GM12801 (cell line): ENCODE measurements at regions not wholly inside any gene's neighbourhood (a gene's known extent, or its start where the extent isn't known, plus 50 kb on each side); places are given as distances from the start of the nearest gene placed in this dataset.

Experiments used
- TF ChIP-seq, protein P1 (sequence below): IDR thresholded peaks from one replicate; pipeline ENCODE4 v1.5.1; 2011; ENCODE audit warnings: control low read depth; ENCODE audit not compliant: insufficient read length; ENCODE audit errors: extremely low read depth

DNA sequence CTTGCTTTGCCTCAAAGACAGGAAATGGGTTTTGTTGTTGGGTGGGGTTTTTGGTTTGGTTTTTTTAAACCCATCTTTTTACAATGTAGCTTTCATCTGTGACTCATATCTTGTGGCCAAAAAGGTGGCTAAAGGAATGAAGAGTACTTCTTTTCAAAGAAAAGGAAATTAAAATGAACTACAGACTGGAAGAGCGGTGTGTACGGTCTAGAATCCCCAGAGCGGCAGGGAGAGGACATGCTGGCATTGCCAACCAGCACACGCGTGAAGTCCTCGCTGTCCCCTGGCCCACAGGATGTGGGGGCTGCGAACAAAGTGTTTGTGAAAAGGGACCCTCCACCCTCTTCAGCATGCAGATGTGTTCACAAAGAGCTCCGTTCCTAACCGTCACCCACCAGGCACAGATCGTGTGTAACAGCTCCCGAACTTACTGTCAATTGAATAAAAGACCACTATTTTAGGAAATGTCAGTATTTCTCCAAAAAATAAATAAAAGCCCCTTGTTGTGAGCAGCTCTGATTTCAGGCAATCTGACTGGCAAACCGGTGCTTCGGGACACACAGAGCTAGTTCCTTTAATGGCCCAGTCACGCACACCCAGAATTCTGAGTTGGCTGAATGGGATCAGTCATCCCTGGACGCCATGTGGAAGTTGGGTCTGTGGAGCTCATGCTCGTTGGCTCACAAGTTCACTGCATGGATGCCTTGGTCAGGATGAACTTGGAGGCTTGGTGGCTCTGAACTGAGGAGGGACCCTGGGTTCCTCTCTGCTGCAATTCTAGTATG is 602.9 kb downstream of the NPHP4 start:
- TF ChIP-seq, protein P1, sequence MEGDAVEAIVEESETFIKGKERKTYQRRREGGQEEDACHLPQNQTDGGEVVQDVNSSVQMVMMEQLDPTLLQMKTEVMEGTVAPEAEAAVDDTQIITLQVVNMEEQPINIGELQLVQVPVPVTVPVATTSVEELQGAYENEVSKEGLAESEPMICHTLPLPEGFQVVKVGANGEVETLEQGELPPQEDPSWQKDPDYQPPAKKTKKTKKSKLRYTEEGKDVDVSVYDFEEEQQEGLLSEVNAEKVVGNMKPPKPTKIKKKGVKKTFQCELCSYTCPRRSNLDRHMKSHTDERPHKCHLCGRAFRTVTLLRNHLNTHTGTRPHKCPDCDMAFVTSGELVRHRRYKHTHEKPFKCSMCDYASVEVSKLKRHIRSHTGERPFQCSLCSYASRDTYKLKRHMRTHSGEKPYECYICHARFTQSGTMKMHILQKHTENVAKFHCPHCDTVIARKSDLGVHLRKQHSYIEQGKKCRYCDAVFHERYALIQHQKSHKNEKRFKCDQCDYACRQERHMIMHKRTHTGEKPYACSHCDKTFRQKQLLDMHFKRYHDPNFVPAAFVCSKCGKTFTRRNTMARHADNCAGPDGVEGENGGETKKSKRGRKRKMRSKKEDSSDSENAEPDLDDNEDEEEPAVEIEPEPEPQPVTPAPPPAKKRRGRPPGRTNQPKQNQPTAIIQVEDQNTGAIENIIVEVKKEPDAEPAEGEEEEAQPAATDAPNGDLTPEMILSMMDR = no peak

DNA sequence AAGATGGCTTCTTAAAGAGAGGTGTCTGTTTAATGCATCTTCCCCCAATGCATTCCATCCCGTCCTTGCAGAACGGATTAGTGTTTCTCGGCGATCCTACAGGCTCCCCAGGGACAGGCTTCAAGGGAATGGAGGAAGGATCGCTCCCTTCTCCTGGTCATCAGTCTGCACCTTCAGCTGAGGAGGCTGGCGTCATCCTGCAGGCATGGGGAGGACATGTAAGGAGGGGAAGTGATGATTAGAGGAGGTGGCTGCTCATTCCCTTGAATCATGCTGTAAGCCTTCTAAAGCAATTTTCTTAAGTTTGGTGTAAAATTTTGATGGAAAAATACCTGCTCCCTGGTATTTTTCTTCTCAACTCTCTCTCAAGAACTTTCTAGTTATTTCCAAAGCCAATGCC is 603.6 kb downstream of the NPHP4 start:
- TF ChIP-seq, protein P1 = no peak

DNA sequence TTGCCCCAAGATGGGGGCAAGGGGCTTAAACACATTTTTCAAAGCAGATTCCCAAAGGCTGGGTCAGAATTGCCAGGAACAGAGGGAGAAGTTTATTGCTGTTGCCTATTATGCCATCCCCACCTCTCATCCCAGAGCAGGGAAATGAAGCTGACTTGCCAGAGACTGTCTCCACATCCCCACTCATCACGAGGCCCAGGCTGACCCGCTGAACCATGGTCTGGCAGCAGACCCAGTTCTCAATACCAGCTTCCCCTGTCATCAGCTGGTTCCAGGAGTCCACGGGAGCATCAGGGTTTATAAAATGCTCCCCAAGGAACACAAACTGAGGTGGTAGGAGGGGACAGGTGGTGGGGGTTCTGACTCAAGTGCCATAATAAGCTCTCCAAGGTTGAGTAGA is 605.9 kb downstream of the NPHP4 start:
- TF ChIP-seq, protein P1 = no peak

DNA sequence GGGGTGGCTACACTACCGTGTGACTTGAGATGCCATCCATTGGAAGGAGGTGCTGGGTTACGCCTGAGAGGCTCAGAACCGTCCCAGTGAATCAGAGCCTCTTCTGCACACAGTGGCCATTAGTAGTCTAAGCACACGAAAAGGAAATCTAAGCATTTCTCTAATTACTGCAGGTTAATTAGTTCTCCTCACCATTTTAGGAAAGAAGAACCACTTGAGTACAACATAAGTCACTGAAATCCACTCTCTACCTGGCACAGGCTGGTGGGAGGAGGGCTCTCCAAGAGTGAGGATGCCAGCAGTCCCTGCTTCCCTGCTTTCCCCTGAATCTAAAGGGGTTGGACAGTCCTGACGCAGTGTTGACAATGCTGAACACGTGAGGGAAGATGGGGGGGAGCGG is 606.3 kb downstream of the NPHP4 start:
- TF ChIP-seq, protein P1 = no peak

DNA sequence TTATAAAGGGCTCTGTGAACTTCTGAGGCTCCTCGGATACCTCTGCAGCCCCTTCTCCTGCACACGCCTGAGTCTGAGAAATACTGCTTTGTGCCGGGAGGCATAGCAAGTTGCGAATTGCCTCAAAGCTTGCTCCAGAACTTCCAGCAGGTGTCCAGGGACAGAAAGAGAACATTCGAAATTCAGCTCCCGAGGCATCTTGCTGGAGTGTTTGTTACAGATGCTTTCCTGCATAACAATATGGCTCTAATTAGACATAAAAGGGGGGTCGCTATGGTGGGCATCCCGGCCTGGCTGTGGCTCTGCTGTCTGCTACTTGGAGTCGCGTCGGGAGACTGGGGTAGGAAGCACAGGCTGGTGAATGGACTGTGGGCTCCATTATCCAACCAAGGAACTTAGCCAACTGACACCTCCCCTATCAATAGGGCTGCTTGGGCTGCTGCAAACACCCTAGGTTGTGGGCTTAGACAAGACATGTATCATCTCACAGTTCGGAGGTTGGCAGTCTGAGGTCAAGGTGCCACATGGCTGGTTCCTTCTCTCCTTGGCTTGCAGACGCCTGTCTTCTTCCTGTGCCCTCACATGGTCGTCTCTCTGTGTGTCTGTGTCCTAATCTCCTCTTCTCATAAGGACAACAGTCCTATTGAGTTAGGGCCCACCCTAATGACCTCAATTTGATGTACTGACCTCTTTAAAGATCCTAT is 607.0 kb downstream of the NPHP4 start:
- TF ChIP-seq, protein P1 = no peak

DNA sequence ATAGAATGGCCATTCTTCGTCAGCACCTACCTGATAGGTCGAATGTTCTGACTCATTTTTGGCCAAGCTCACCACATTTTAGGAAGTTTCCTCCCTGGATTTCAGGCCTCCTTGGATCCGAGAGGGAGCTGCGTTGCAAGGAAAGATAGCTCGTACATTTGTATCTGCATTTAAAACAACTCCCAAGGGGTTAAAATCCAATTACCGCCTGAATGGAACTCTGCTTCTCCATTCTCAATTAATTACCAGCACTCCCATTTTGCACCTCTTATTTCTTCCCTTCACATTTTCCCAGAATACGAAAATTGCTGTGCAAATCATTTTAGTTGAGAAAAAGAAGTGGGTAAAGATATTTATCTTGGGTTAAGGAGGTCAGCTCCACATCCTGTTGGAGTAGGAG is 610.7 kb downstream of the NPHP4 start:
- TF ChIP-seq, protein P1 = no peak

DNA sequence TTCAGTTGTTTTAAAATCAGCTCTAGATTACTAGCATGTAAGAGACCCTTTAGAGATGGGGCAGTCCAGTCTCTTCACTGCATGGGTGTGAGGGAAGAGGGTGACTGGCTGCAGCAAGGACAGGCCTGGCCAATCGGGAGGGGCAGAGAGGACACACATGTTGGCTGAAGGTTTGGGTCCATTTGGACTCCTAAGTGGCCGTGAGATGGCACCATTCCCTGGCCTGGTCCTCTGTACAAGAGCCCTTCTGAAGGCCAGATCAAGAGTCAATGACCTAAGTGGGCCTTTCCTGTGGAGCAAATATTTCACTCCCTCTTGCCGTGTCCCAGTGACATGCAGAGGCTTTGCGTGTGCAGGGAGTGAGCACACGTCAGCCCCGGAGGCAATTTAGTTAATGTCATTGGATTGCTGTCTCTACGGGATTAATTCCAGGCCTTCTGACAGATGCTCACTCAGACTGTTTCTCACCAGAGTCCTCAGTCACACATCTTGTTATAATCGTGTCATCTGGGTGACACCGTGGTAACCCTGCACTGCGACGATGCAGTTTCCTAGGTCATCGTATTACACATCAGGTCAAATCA is 613.0 kb downstream of the NPHP4 start:
- TF ChIP-seq, protein P1 = no peak
